ENCODE measurements at regions not wholly inside any gene's neighbourhood (a gene's known extent, or its start where the extent isn't known, plus 50 kb on each side); places are given as distances from the start of the nearest gene placed in this dataset.
"Not testable (repeated sequence)": the region's sequence is repeated elsewhere in the genome, so short reads cannot be mapped to it uniquely, and the experiment has no call there.

DNA sequence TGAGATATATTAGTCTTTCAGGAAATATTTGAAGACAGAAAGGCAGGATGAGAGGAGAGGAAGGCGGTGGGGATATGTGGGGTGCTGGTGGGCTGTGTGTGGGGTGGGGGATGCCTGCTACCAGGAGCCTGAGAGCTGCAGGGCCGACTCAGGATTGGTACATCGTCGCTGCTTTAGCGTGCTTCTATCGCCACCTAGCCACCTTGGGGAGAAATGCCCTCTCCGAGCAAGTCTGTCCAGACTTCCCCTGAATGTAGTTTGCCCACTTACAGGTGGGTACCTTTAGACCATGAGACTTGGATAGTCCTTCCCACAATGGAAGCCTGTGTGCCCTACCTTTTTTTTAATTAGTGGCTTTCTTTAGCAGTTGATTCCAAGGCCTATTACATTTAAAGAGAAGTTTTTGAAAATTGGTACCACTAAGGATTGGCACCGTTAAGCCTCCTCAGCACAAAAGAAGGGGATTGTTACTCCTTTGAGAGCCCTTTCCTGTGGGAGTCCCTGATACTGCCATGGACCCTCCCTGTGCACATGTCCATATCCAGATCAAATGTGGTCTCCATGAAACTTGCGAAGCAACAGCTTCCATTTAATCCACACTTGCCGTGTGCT, 114.1 kb upstream of the NDUFV2 start:
- Histone ChIP-seq H2AFZ (no peak overlapping the region), H3K4me1 (no peaks in the 10 kb centered on the region), H3K36me3 (ENCODE audit: control insufficient read depth, insufficient read depth, low read length) (no peaks in the 10 kb centered on the region), H3K9ac (no peak overlapping the region), H3K79me2 (no peaks in the 10 kb centered on the region), H3K27ac (no peak overlapping the region), H3K4me3 (ENCODE audit: low read depth, low read length) (no peak overlapping the region), H3K4me2 (ENCODE audit: low read length) (no peak overlapping the region), H3K27me3 (ENCODE audit: control insufficient read depth, insufficient read depth, low read length) (no peaks in the 10 kb centered on the region), H3K9me3 (ENCODE audit: control insufficient read depth, low read length) (no peaks in the 10 kb centered on the region)
- TF ChIP-seq, protein P1, sequence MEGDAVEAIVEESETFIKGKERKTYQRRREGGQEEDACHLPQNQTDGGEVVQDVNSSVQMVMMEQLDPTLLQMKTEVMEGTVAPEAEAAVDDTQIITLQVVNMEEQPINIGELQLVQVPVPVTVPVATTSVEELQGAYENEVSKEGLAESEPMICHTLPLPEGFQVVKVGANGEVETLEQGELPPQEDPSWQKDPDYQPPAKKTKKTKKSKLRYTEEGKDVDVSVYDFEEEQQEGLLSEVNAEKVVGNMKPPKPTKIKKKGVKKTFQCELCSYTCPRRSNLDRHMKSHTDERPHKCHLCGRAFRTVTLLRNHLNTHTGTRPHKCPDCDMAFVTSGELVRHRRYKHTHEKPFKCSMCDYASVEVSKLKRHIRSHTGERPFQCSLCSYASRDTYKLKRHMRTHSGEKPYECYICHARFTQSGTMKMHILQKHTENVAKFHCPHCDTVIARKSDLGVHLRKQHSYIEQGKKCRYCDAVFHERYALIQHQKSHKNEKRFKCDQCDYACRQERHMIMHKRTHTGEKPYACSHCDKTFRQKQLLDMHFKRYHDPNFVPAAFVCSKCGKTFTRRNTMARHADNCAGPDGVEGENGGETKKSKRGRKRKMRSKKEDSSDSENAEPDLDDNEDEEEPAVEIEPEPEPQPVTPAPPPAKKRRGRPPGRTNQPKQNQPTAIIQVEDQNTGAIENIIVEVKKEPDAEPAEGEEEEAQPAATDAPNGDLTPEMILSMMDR (IDR thresholded peaks at IDR 0.05): peak; percentile 75

DNA sequence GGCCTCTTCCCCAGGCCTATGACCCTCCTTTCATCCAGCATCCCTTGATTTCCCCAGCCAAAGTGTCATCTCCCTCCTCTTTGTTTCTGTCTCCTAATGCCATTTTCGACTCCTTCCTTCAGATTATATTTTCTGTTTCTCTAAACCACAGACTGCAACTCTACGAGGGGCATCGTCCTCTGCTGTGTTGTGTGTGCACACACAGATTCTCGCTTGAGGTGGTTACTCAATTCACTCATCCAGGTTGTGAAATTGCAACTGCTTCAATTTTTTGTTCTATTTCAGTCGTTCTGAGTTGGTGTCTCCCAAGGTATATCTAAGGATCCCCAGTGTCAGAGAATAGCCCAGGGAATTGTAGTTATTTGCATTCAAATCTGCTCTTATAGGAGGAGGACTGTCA, 113.5 kb upstream of the NDUFV2 start:
- H3K9ac ChIP-seq: no peak overlapping the region
- H2AFZ ChIP-seq: no peak overlapping the region
- H3K27ac ChIP-seq: no peak overlapping the region
- H3K4me3 ChIP-seq (ENCODE audit: low read depth, low read length): no peak overlapping the region
- TF ChIP-seq, protein P1 (IDR thresholded peaks at IDR 0.05): no peak
- no peaks in the 10 kb centered on the region for H3K36me3 ChIP-seq (ENCODE audit: control insufficient read depth, insufficient read depth, low read length)
- no peaks in the 10 kb centered on the region for H3K9me3 ChIP-seq (ENCODE audit: control insufficient read depth, low read length)
- no peaks in the 10 kb centered on the region for H3K27me3 ChIP-seq (ENCODE audit: control insufficient read depth, insufficient read depth, low read length)
- H3K79me2 ChIP-seq: no peaks in the 10 kb centered on the region
- no peak overlapping the region for H3K4me2 ChIP-seq (ENCODE audit: low read length)
- no peaks in the 10 kb centered on the region for H3K4me1 ChIP-seq

- Histone ChIP-seq H2AFZ (no peak overlapping the region), H3K4me1 (no peaks in the 10 kb centered on the region), H3K9me3 (ENCODE audit: control insufficient read depth, low read length) (no peaks in the 10 kb centered on the region), H3K4me3 (ENCODE audit: low read depth, low read length) (no peak overlapping the region), H3K27me3 (ENCODE audit: control insufficient read depth, insufficient read depth, low read length) (no peaks in the 10 kb centered on the region), H3K79me2 (no peaks in the 10 kb centered on the region), H3K36me3 (ENCODE audit: control insufficient read depth, insufficient read depth, low read length) (no peaks in the 10 kb centered on the region), H3K4me2 (ENCODE audit: low read length) (no peak overlapping the region), H3K9ac (no peak overlapping the region), H3K27ac (no peak overlapping the region)
- TF ChIP-seq, protein P1 (IDR thresholded peaks at IDR 0.05): no peak
These were observed 112.6 kb upstream of the NDUFV2 start for GRCh38 chr18:8989855-8990254.

- Histone ChIP-seq H3K4me3 (ENCODE audit: low read depth, low read length) (no peak overlapping the region), H3K4me2 (ENCODE audit: low read length) (no peak overlapping the region), H3K4me1 (no peaks in the 10 kb centered on the region), H3K27ac (no peak overlapping the region), H2AFZ (no peak overlapping the region), H3K79me2 (no peaks in the 10 kb centered on the region), H3K36me3 (ENCODE audit: control insufficient read depth, insufficient read depth, low read length) (no peaks in the 10 kb centered on the region), H3K9ac (no peak overlapping the region), H3K27me3 (ENCODE audit: control insufficient read depth, insufficient read depth, low read length) (no peaks in the 10 kb centered on the region), H3K9me3 (ENCODE audit: control insufficient read depth, low read length) (no peaks in the 10 kb centered on the region)
- TF ChIP-seq, protein P1 (IDR thresholded peaks at IDR 0.05): no peak
These were observed 112.0 kb upstream of the NDUFV2 start for GRCh38 chr18:8990276-8991031.

GRCh38 chr18:8991155-8991554, 111.3 kb upstream of the NDUFV2 start:
- no peak overlapping the region for H3K4me2 ChIP-seq (ENCODE audit: low read length)
- H2AFZ ChIP-seq: no peak overlapping the region
- TF ChIP-seq, protein P1 (IDR thresholded peaks at IDR 0.05): no peak
- H3K79me2 ChIP-seq: no peaks in the 10 kb centered on the region
- no peak overlapping the region for H3K9ac ChIP-seq
- no peak overlapping the region for H3K4me3 ChIP-seq (ENCODE audit: low read depth, low read length)
- H3K9me3 ChIP-seq (ENCODE audit: control insufficient read depth, low read length): no peaks in the 10 kb centered on the region
- H3K4me1 ChIP-seq: no peaks in the 10 kb centered on the region
- H3K27ac ChIP-seq: no peak overlapping the region
- no peaks in the 10 kb centered on the region for H3K27me3 ChIP-seq (ENCODE audit: control insufficient read depth, insufficient read depth, low read length)
- H3K36me3 ChIP-seq (ENCODE audit: control insufficient read depth, insufficient read depth, low read length): no peaks in the 10 kb centered on the region

DNA sequence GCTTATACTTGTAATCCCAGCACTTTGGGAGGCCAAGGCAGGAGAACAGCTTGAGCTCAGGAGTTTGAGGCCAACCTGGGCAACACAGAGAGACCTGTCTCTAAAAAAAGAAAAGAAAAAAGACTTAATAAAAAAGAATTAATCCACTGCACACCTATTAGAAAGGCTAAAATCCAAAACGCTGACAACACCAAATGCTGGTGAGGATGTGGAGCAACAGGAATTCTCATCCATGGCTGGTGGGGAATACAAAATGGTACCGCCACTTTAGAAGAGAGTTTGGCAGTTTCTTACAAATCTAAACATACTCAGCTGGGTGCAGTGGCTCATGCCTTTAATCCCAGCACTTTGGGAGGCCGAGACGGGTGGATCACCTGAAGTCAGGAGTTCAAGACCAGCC, 110.0 kb upstream of the NDUFV2 start:
- H3K9me3 ChIP-seq (ENCODE audit: control insufficient read depth, low read length); H2AFZ ChIP-seq; H3K27me3 ChIP-seq (ENCODE audit: control insufficient read depth, insufficient read depth, low read length); H3K4me3 ChIP-seq (ENCODE audit: low read depth, low read length); H3K36me3 ChIP-seq (ENCODE audit: control insufficient read depth, insufficient read depth, low read length); H3K27ac ChIP-seq; H3K4me2 ChIP-seq (ENCODE audit: low read length); H3K4me1 ChIP-seq; H3K79me2 ChIP-seq; H3K9ac ChIP-seq: not testable (repeated sequence)

All from parathyroid adenoma (tissue), 2 donors.